SK-N-MC (cell line): ENCODE measurements at regions not wholly inside any gene's neighbourhood (a gene's known extent, or its start where the extent isn't known, plus 50 kb on each side); places are given as distances from the start of the nearest gene placed in this dataset.
A peak's percentile ranks its signal among the peaks of the same experiment; 100 is the strongest.

ENCODE experiments used
- DNase-seq: peaks from one replicate; pipeline ENCODE4 v3.0.0-alpha.2; 2011; ENCODE audit warnings: low read depth, low spot score
- H3K27ac ChIP-seq: fragments of 200-600 bp; sonication (generic); 2 replicates; pipeline ENCODE4 v1.5.1; 2016; ENCODE audit warnings: mixed run types
- H3K36me3 ChIP-seq: fragments of 200-600 bp; sonication (generic); 2 replicates; pipeline ENCODE4 v1.6.1; 2017; ENCODE audit warnings: antibody characterized with exemption, low read length, mixed read lengths; ENCODE audit not compliant: insufficient read depth
- H3K4me3 ChIP-seq: fragments of 200-600 bp; sonication (generic); 2 replicates; pipeline ENCODE4 v1.5.1; 2016
- H3K9ac ChIP-seq: fragments of 200-600 bp; sonication (generic); 2 replicates; pipeline ENCODE4 v1.8.0; 2017; ENCODE audit warnings: mixed run types, mixed read lengths; ENCODE audit not compliant: insufficient read length
- H3K9me3 ChIP-seq: fragments of 200-600 bp; sonication (generic); 2 replicates; pipeline ENCODE4 v1.6.1; 2017; ENCODE audit warnings: low read depth, mild to moderate bottlenecking, antibody characterized with exemption, low read length, moderate library complexity, mixed read lengths
- EZH2 ChIP-seq: fragments of 200-600 bp; sonication (generic); IDR thresholded peaks from one replicate; pipeline ENCODE4 v1.6.1; 2017; ENCODE audit warnings: antibody characterized with exemption
- FOXP2 ChIP-seq: optimal IDR thresholded peaks from 2 replicates; pipeline ENCODE3; 2011; ENCODE audit warnings: mild to moderate bottlenecking, moderate library complexity; ENCODE audit not compliant: insufficient read depth; ENCODE audit errors: extremely low read length, control extremely low read depth
- POLR2AphosphoS5 ChIP-seq: IDR thresholded peaks from 2 replicates; pipeline ENCODE4 v1.6.1; 2012; ENCODE audit warnings: mild to moderate bottlenecking, low read depth, low read length, borderline replicate concordance

- Histone ChIP-seq H3K27ac (peak overlapping the region; percentile 34), H3K4me3 (no peak overlapping the region), H3K9me3 (no peaks in the 10 kb centered on the region; the same call in 1 of the 2 replicates), H3K9ac (no peak overlapping the region), H3K36me3 (peaks cover 5% of the 10 kb centered on the region; the same call in 1 of the 2 replicates)
- peak; percentile 28 for DNase-seq
- no peak for TF ChIP-seq EZH2
- TF ChIP-seq FOXP2, result no peak
- no peak for TF ChIP-seq POLR2AphosphoS5
Observed at GRCh38 chr6:141587482-141588266, 545.1 kb upstream of the GJE1 start.

- DNase-seq, result no peak
- Histone ChIP-seq H3K9ac (no peak overlapping the region), H3K4me3 (no peak overlapping the region), H3K27ac (no peak overlapping the region), H3K9me3 (no peaks in the 10 kb centered on the region), H3K36me3 (no peaks in the 10 kb centered on the region)
- TF ChIP-seq POLR2AphosphoS5 (no peak), FOXP2 (no peak), EZH2 (no peak)
Observed at GRCh38 chr6:141580988-141581552, 551.7 kb upstream of the GJE1 start.

- no peak for TF ChIP-seq EZH2
- TF ChIP-seq FOXP2, result no peak
- TF ChIP-seq POLR2AphosphoS5, result no peak
Observed at GRCh38 chr6:141580131-141580530, 552.6 kb upstream of the GJE1 start.

GRCh38 chr6:141576751-141577150 is 556.0 kb upstream of the GJE1 start:
- H3K4me3 ChIP-seq, result no peak overlapping the region
- H3K36me3 ChIP-seq, result no peaks in the 10 kb centered on the region

More at GRCh38 chr6:141580131-141580530, 552.6 kb upstream of the GJE1 start:
- Histone ChIP-seq H3K4me3 (no peak overlapping the region), H3K9ac (no peak overlapping the region), H3K9me3 (no peaks in the 10 kb centered on the region), H3K36me3 (no peaks in the 10 kb centered on the region), H3K27ac (no peak overlapping the region)
- DNase-seq, result no peak

GRCh38 chr6:141562851-141563763 is 569.6 kb upstream of the GJE1 start:
- Histone ChIP-seq H3K9me3 (0 out of 2 replicates have a peak, but pooled peaks cover 4% of the 10 kb centered on the region), H3K9ac (peak overlapping the region; percentile 75), H3K27ac (peak overlapping the region; percentile 96), H3K36me3 (peaks cover 7% of the 10 kb centered on the region; the same call in 1 of the 2 replicates), H3K4me3 (peak overlapping the region; percentile 65)
- TF ChIP-seq POLR2AphosphoS5 (no peak), FOXP2 (no peak), EZH2 (no peak)
- DNase-seq, result peak; percentile 96

More at GRCh38 chr6:141576751-141577150, 556.0 kb upstream of the GJE1 start:
- peak overlapping the region; percentile 88 for H3K27ac ChIP-seq
- no peaks in the 10 kb centered on the region for H3K9me3 ChIP-seq
- TF ChIP-seq EZH2 (no peak), FOXP2 (no peak), POLR2AphosphoS5 (no peak)
- H3K9ac ChIP-seq, result no peak overlapping the region
- no peak for DNase-seq

- Histone ChIP-seq H3K9ac (peak overlapping the region; percentile 54), H3K4me3 (peak overlapping the region; percentile 48), H3K27ac (peak overlapping the region; percentile 96), H3K9me3 (0 out of 2 replicates have a peak, but pooled peaks cover 7% of the 10 kb centered on the region), H3K36me3 (peaks cover 7% of the 10 kb centered on the region; the same call in 1 of the 2 replicates)
- TF ChIP-seq POLR2AphosphoS5 (0 out of 2 replicates have a peak, but pooled peaks have one; percentile 25), EZH2 (no peak)
- no peak for DNase-seq
Observed at GRCh38 chr6:141562186-141562811, 570.4 kb upstream of the GJE1 start.

GRCh38 chr6:141561154-141561553 is 571.6 kb upstream of the GJE1 start:
- peak overlapping the region; percentile 7; the same call in 1 of the 2 replicates for H3K27ac ChIP-seq
- H3K36me3 ChIP-seq, result peaks cover 7% of the 10 kb centered on the region; the same call in 1 of the 2 replicates
- H3K9me3 ChIP-seq, result 0 out of 2 replicates have a peak, but pooled peaks cover 8% of the 10 kb centered on the region
- DNase-seq, result no peak
- no peak for TF ChIP-seq POLR2AphosphoS5
- no peak for TF ChIP-seq EZH2
- TF ChIP-seq FOXP2, result no peak
- H3K4me3 ChIP-seq, result no peak overlapping the region
- H3K9ac ChIP-seq, result no peak overlapping the region
